ENCODE measurements at regions not wholly inside any gene's neighbourhood (a gene's known extent, or its start where the extent isn't known, plus 50 kb on each side); places are given as distances from the start of the nearest gene placed in this dataset.

DNA sequence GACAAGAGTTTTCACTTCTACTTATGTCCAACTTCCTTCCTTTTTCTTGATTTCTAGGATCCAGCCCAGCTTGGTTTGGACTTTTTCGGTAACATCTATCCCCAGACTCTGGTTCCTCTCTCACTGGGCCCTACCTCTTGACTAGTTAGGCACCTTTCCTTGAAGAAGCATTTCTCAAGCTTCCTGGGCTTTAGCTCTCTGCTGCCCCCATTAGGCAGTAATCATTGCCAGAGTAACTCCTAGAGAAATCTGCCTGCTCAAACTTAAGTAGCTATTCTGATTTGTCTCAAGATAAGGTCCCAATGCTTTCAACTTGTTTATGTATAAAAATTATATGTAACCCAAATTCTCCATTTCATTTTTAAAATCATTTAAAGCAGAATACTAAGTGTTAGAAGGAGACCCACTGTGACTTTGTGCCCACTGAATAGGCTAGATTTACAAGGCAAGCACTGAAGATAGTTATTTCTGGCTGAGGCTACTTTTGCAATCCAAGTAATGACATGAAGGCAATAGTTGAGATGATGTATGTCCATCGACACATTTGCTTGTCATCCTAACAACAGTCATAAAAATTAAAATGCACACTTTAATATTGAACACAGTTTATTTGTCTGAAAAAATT is 275.0 kb upstream of the G2E3 start:
- Mint-ChIP-seq H3K36me3 (ENCODE audit: low read depth) (no peaks in the 10 kb centered on the region), H3K4me3 (ENCODE audit: unreplicated experiment) (no peak overlapping the region), H3K9me3 (ENCODE audit: low read depth) (peaks cover 3% of the 10 kb centered on the region), H3K27ac (ENCODE audit: unreplicated experiment) (no peak overlapping the region), H3K27me3 (ENCODE audit: low read depth) (no peaks in the 10 kb centered on the region), H3K4me1 (ENCODE audit: low read depth) (no peaks in the 10 kb centered on the region)
- DNase-seq (ENCODE audit: low spot score): no peak
- TF ChIP-seq, protein P1, sequence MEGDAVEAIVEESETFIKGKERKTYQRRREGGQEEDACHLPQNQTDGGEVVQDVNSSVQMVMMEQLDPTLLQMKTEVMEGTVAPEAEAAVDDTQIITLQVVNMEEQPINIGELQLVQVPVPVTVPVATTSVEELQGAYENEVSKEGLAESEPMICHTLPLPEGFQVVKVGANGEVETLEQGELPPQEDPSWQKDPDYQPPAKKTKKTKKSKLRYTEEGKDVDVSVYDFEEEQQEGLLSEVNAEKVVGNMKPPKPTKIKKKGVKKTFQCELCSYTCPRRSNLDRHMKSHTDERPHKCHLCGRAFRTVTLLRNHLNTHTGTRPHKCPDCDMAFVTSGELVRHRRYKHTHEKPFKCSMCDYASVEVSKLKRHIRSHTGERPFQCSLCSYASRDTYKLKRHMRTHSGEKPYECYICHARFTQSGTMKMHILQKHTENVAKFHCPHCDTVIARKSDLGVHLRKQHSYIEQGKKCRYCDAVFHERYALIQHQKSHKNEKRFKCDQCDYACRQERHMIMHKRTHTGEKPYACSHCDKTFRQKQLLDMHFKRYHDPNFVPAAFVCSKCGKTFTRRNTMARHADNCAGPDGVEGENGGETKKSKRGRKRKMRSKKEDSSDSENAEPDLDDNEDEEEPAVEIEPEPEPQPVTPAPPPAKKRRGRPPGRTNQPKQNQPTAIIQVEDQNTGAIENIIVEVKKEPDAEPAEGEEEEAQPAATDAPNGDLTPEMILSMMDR (IDR thresholded peaks at IDR 0.05): peak; percentile 74

DNA sequence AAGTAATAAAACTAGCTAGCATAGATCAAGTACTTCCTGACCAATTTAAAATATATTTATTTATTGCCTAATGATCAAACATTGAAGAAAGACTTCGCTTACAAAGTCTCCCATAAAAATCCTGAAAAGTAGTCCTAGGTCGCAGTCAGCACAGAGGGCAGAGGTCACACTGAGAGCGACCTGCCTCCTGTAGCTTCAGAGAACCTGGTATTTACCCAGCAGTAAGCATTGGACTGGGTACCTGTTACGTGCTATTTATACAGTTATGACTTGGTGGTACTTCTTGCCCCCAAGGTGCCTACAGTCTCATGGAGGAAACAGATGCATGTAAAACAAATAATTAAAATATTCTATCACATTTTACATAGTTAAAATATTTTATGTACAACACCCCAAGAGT is 274.1 kb upstream of the G2E3 start:
- Mint-ChIP-seq H3K4me3 (ENCODE audit: unreplicated experiment) (no peak overlapping the region), H3K27ac (ENCODE audit: unreplicated experiment) (no peak overlapping the region), H3K27me3 (ENCODE audit: low read depth) (no peaks in the 10 kb centered on the region), H3K4me1 (ENCODE audit: low read depth) (no peaks in the 10 kb centered on the region), H3K36me3 (ENCODE audit: low read depth) (no peaks in the 10 kb centered on the region), H3K9me3 (ENCODE audit: low read depth) (peaks cover 3% of the 10 kb centered on the region)
- no peak for DNase-seq (ENCODE audit: low spot score)
- TF ChIP-seq, protein P1 (IDR thresholded peaks at IDR 0.05): no peak

DNA sequence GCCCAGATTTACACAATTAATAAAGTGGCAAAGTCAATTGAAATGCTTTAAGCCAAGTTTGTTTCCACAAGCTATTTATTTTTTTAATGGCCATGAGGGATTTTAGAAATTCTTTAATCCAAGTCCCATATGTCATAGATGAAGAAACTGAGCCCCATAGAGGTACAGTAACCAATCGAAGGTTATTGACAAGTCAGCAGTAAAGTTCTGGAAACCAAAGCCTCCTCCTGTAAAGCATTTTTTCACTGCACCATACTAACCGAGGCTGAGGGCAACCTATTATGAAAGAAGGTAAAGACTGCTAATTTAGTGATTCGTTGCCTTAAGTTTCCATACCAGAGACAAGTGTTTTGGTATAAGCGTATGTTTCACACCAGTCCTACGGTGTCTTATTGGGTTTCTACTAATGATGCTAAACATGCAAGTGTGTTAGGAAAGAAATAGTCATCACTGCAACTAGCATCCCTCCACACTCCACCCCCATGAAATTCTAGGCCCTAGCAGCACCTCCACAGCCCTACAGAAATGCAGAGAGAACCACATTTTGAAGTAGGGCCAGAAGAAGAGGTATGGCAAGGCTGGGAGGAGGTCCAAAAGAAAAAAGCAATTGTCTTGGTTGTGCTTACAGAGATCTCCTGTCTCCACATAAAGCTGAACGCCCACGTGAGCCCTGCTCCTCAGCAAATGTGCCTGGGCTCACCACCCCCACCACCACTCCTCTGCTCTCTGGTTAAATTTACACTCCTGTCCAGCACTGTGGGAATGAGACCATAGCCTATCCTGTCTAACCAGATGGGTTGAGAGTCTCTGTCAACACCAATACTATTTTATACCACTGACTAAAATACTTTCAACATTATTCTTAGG is 271.1 kb upstream of the G2E3 start:
- H3K36me3 Mint-ChIP-seq (ENCODE audit: low read depth): no peaks in the 10 kb centered on the region
- H3K9me3 Mint-ChIP-seq (ENCODE audit: low read depth): no peaks in the 10 kb centered on the region
- no peak for DNase-seq (ENCODE audit: low spot score)
- no peaks in the 10 kb centered on the region for H3K4me1 Mint-ChIP-seq (ENCODE audit: low read depth)
- H3K27me3 Mint-ChIP-seq (ENCODE audit: low read depth): no peaks in the 10 kb centered on the region
- TF ChIP-seq, protein P1 (IDR thresholded peaks at IDR 0.05): no peak
- H3K4me3 Mint-ChIP-seq (ENCODE audit: unreplicated experiment): no peak overlapping the region
- no peak overlapping the region for H3K27ac Mint-ChIP-seq (ENCODE audit: unreplicated experiment)

DNA sequence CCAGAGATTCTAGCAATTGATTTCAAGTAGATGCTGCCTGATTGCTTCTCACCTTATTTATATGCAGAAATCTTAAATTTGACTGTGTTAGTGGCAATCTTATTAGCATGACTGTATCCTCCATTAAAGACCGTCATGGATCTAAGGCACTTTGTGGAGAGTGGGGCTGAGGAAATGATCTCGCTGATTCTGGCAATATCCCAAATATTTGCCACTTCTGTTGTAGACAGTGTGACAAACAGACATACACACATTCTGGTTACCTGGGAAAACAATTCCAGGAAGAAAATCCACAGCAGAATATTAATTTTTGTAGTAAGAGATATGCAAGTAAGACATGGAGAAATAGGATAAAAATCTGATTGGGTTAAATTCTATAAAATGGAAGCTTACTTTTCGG is 269.0 kb upstream of the G2E3 start:
- Mint-ChIP-seq H3K4me1 (ENCODE audit: low read depth) (no peaks in the 10 kb centered on the region), H3K36me3 (ENCODE audit: low read depth) (no peaks in the 10 kb centered on the region), H3K27me3 (ENCODE audit: low read depth) (peaks cover 2% of the 10 kb centered on the region), H3K27ac (ENCODE audit: unreplicated experiment) (no peak overlapping the region), H3K4me3 (ENCODE audit: unreplicated experiment) (no peak overlapping the region), H3K9me3 (ENCODE audit: low read depth) (no peaks in the 10 kb centered on the region)
- TF ChIP-seq, protein P1 (IDR thresholded peaks at IDR 0.05): no peak
- no peak for DNase-seq (ENCODE audit: low spot score)

DNA sequence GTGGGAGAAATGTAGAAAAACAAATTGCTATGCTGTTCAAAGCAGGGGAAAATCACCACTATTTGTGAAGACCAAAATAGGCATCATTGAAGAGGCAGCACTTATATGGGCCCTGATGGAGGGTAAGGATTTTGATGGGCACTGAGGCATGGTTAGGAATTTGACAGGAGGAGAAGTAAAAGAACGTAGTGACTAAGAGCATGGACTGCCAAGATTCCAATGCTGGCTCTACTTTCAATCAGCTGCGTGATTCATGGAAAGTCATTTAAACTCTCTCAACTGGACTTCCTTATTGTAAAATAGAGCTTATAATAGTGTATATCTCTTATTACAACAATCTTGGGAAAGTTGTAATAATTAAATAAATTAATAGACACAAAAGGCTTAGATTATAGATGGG is 267.7 kb upstream of the G2E3 start:
- Mint-ChIP-seq H3K9me3 (ENCODE audit: low read depth) (no peaks in the 10 kb centered on the region), H3K4me3 (ENCODE audit: unreplicated experiment) (no peak overlapping the region), H3K27ac (ENCODE audit: unreplicated experiment) (no peak overlapping the region), H3K4me1 (ENCODE audit: low read depth) (no peaks in the 10 kb centered on the region), H3K27me3 (ENCODE audit: low read depth) (peaks cover 2% of the 10 kb centered on the region), H3K36me3 (ENCODE audit: low read depth) (no peaks in the 10 kb centered on the region)
- DNase-seq (ENCODE audit: low spot score): no peak
- TF ChIP-seq, protein P1 (IDR thresholded peaks at IDR 0.05): no peak
